ENCODE measurements at regions not wholly inside any gene's neighbourhood (a gene's known extent, or its start where the extent isn't known, plus 50 kb on each side); places are given as distances from the start of the nearest gene placed in this dataset.

- TF ChIP-seq, protein P1, sequence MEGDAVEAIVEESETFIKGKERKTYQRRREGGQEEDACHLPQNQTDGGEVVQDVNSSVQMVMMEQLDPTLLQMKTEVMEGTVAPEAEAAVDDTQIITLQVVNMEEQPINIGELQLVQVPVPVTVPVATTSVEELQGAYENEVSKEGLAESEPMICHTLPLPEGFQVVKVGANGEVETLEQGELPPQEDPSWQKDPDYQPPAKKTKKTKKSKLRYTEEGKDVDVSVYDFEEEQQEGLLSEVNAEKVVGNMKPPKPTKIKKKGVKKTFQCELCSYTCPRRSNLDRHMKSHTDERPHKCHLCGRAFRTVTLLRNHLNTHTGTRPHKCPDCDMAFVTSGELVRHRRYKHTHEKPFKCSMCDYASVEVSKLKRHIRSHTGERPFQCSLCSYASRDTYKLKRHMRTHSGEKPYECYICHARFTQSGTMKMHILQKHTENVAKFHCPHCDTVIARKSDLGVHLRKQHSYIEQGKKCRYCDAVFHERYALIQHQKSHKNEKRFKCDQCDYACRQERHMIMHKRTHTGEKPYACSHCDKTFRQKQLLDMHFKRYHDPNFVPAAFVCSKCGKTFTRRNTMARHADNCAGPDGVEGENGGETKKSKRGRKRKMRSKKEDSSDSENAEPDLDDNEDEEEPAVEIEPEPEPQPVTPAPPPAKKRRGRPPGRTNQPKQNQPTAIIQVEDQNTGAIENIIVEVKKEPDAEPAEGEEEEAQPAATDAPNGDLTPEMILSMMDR (IDR thresholded peaks at IDR 0.05; ENCODE audit: low read depth, low read length, missing input control), result no peak
- no peak for TF ChIP-seq SP1 (IDR thresholded peaks at IDR 0.05)
- TF ChIP-seq, protein P2, sequence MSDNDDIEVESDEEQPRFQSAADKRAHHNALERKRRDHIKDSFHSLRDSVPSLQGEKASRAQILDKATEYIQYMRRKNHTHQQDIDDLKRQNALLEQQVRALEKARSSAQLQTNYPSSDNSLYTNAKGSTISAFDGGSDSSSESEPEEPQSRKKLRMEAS (IDR thresholded peaks at IDR 0.05), result no peak
Measured at GRCh38 chr12:30301291-30301690, 394.4 kb downstream of the IPO8 start.
